ENCODE measurements at regions not wholly inside any gene's neighbourhood (a gene's known extent, or its start where the extent isn't known, plus 50 kb on each side); places are given as distances from the start of the nearest gene placed in this dataset.

DNA sequence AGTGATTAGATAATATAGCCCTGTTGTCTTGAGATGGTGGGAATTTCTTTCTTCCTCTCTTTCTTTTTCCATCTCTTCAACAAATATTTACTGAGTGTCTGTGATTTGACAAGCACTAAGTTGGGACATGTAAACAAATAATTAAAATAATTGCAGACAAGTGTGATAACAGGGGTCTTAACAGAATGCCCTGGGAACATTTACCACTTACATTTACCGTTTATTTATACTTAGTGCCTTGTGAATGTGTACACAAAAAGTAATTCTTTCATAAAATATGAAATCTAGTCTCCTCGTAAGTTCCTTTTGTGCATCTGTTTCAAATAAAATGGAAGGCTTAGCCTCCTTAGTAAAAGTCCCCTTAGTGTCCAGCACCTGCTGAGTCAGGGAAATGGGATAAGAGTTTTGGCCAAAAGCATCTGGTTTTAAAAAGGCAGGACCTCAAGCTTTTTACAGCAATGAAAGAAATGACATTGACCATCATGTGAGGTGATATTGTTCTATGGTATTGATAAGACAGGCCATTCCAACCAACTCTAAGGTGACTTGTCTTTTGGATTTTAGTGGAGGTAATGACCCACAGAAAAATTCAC is 188.2 kb downstream of the HS3ST3B1 start:
- Histone ChIP-seq H3K4me3 (no peak overlapping the region), H3K27ac (no peak overlapping the region)
- no peak for DNase-seq (ENCODE audit: low spot score)
- no peak for TF ChIP-seq CTCF (IDR thresholded peaks at IDR 0.05)

- TF ChIP-seq CTCF (IDR thresholded peaks at IDR 0.05): no peak
- H3K27ac ChIP-seq: no peak overlapping the region
- no peak for DNase-seq (ENCODE audit: low spot score)
- H3K4me3 ChIP-seq: no peak overlapping the region
Observed at GRCh38 chr17:14487068-14487467, 186.2 kb downstream of the HS3ST3B1 start.

- Histone ChIP-seq H3K27ac (no peak overlapping the region), H3K4me3 (no peak overlapping the region)
- DNase-seq (ENCODE audit: low spot score): no peak
- TF ChIP-seq CTCF (IDR thresholded peaks at IDR 0.05): no peak
Observed at GRCh38 chr17:14482715-14483114, 181.8 kb downstream of the HS3ST3B1 start.

- no peak for DNase-seq (ENCODE audit: low spot score)
- no peak for TF ChIP-seq CTCF (IDR thresholded peaks at IDR 0.05)
- no peak overlapping the region for H3K4me3 ChIP-seq
- H3K27ac ChIP-seq: no peak overlapping the region
Observed at GRCh38 chr17:14481664-14482063, 180.8 kb downstream of the HS3ST3B1 start.

- H3K27ac ChIP-seq: no peak overlapping the region
- no peak overlapping the region for H3K4me3 ChIP-seq
- no peak for DNase-seq (ENCODE audit: low spot score)
- no peak for TF ChIP-seq CTCF (IDR thresholded peaks at IDR 0.05)
Observed at GRCh38 chr17:14474591-14474990, 173.7 kb downstream of the HS3ST3B1 start.

GRCh38 chr17:14471052-14471451 is 170.2 kb downstream of the HS3ST3B1 start:
- Histone ChIP-seq H3K4me3 (no peak overlapping the region), H3K27ac (no peak overlapping the region)
- DNase-seq (ENCODE audit: low spot score): no peak
- TF ChIP-seq CTCF (IDR thresholded peaks at IDR 0.05): no peak

GRCh38 chr17:14470417-14470816 is 169.5 kb downstream of the HS3ST3B1 start:
- DNase-seq (ENCODE audit: low spot score): no peak
- Histone ChIP-seq H3K4me3 (no peak overlapping the region), H3K27ac (no peak overlapping the region)
- TF ChIP-seq CTCF (IDR thresholded peaks at IDR 0.05): no peak
